Neuronal stem cell (in vitro differentiated cells): ENCODE measurements at regions not wholly inside any gene's neighbourhood (a gene's known extent, or its start where the extent isn't known, plus 50 kb on each side); places are given as distances from the start of the nearest gene placed in this dataset.
A peak's percentile ranks its signal among the peaks of the same experiment; 100 is the strongest.

ENCODE experiments used
- DNase-seq: peaks from one replicate; pipeline ENCODE4 v3.0.0-alpha.2; 2013; ENCODE audit warnings: low spot score
- H2AFZ ChIP-seq: one replicate; pipeline ENCODE4 v1.6.1; 2013; ENCODE audit warnings: mild to moderate bottlenecking, low read length, inconsistent platforms
- H2AK5ac ChIP-seq: 2 replicates; pipeline ENCODE4 v1.6.1; 2013; ENCODE audit warnings: low read depth, mild to moderate bottlenecking, inconsistent platforms, low read length, moderate library complexity, mixed read lengths
- H2BK120ac ChIP-seq: 2 replicates; pipeline ENCODE4 v1.6.1; 2013; ENCODE audit warnings: low read depth, mild to moderate bottlenecking, inconsistent platforms, low read length, moderate library complexity, mixed read lengths
- H2BK12ac ChIP-seq: one replicate; pipeline ENCODE4 v1.6.1; 2013; ENCODE audit warnings: low read length, inconsistent platforms
- H2BK15ac ChIP-seq: 2 replicates; pipeline ENCODE4 v1.6.1; 2013; ENCODE audit warnings: mild to moderate bottlenecking, low read length, inconsistent platforms, mixed read lengths
- H2BK5ac ChIP-seq: one replicate; pipeline ENCODE4 v1.6.1; 2013; ENCODE audit warnings: inconsistent platforms, mild to moderate bottlenecking, low read length, moderate library complexity
- H3K14ac ChIP-seq: one replicate; pipeline ENCODE4 v1.6.1; 2013; ENCODE audit warnings: low read length, inconsistent platforms
- H3K18ac ChIP-seq: 2 replicates; pipeline ENCODE4 v1.6.1; 2013; ENCODE audit warnings: low read length, inconsistent platforms
- H3K23ac ChIP-seq: 2 replicates; pipeline ENCODE4 v1.6.1; 2013; ENCODE audit warnings: low read depth, mild to moderate bottlenecking, mixed read lengths, low read length, inconsistent platforms; ENCODE audit not compliant: poor library complexity
- H3K27ac ChIP-seq: replicated peaks from 3 replicates; pipeline ENCODE4 v1.5.1; 2013; ENCODE audit warnings: low read length, inconsistent platforms
- H3K27me3 ChIP-seq, 3 experiments: 2 replicates each; pipeline ENCODE4 v1.6.1; 2013; ENCODE audit warnings: low read length in 3 of 3, mild to moderate bottlenecking in 2 of 3, inconsistent platforms in 1 of 3, low read depth in 1 of 3, mixed read lengths in 1 of 3, moderate library complexity in 1 of 3; ENCODE audit not compliant: control insufficient read depth in 3 of 3, insufficient read depth in 3 of 3
- H3K36me3 ChIP-seq, 2 donors: replicated peaks in 1 of 2; 2 replicates each; pipeline ENCODE4 v1.6.1; 2013; ENCODE audit warnings: low read length in 2 of 2; ENCODE audit not compliant: control insufficient read depth in 2 of 2, insufficient read depth in 2 of 2
- H3K4ac ChIP-seq: 2 replicates; pipeline ENCODE4 v1.6.1; 2013; ENCODE audit warnings: inconsistent platforms, mild to moderate bottlenecking, low read length, moderate library complexity
- H3K4me1 ChIP-seq, 2 donors: 1 replicate in 1 of 2; 2 replicates in 1 of 2; pipeline ENCODE4 v1.6.1; 2013; ENCODE audit warnings: low read length in 2 of 2, low read depth in 1 of 2; ENCODE audit not compliant: control insufficient read depth in 2 of 2, insufficient read depth in 1 of 2
- H3K4me2 ChIP-seq: one replicate; pipeline ENCODE4 v1.6.1; 2013; ENCODE audit warnings: mild to moderate bottlenecking, low read length, inconsistent platforms; ENCODE audit not compliant: insufficient read depth, poor library complexity, severe bottlenecking
- H3K4me3 ChIP-seq, 2 donors: 2 replicates each; pipeline ENCODE4 v1.5.1; 2013; ENCODE audit warnings: low read length in 2 of 2, mild to moderate bottlenecking in 2 of 2, inconsistent platforms in 1 of 2, moderate library complexity in 1 of 2
- H3K79me1 ChIP-seq: one replicate; pipeline ENCODE4 v1.6.1; 2013; ENCODE audit warnings: low read depth, mild to moderate bottlenecking, inconsistent platforms, low read length, moderate library complexity
- H3K9ac ChIP-seq: one replicate; pipeline ENCODE4 v1.6.1; 2013; ENCODE audit warnings: mild to moderate bottlenecking, low read depth, low read length, inconsistent platforms; ENCODE audit not compliant: poor library complexity
- H3K9me3 ChIP-seq, 2 donors: replicated peaks in 1 of 2; 2 replicates each; pipeline versions ENCODE3 to v1.6.1; 2013; ENCODE audit warnings: low read length in 2 of 2, mild to moderate bottlenecking in 2 of 2, inconsistent platforms in 1 of 2, low read depth in 1 of 2, mixed read lengths in 1 of 2, moderate library complexity in 1 of 2; ENCODE audit not compliant: control insufficient read depth in 2 of 2, insufficient read depth in 1 of 2
- H4K8ac ChIP-seq: one replicate; pipeline ENCODE4 v1.6.1; 2013; ENCODE audit warnings: low read depth, mild to moderate bottlenecking, inconsistent platforms, low read length, moderate library complexity
- H4K91ac ChIP-seq: one replicate; pipeline ENCODE4 v1.6.1; 2013; ENCODE audit warnings: low read length, low read depth, mild to moderate bottlenecking, inconsistent platforms; ENCODE audit not compliant: poor library complexity
- WGBS, 2 donors: extraction: QIAGEN DNeasy Blood & Tissue Kit; methylation state at CpG; one replicate each; pipeline ENCODE4 v1.1.7; 2013; ENCODE audit warnings: missing lambda C conversion rate in 2 of 2, mixed read lengths in 1 of 2; ENCODE audit not compliant: insufficient read length in 2 of 2, insufficient replicate concordance in 1 of 2; ENCODE audit errors: extremely low coverage in 2 of 2; 5-methylcytosine and 5-hydroxymethylcytosine counted together

GRCh38 chr9:105098370-105098769 is 146.1 kb upstream of the SLC44A1 start:
- H3K79me1 ChIP-seq, result no peaks in the 10 kb centered on the region
- H3K4me1 ChIP-seq, result no peaks in the 10 kb centered on the region
- H3K4me2 ChIP-seq, result no peak overlapping the region
- no peaks in the 10 kb centered on the region for H3K9me3 ChIP-seq
- H4K91ac ChIP-seq, result no peak overlapping the region
- H2BK15ac ChIP-seq, result no peak overlapping the region
- H3K18ac ChIP-seq, result no peak overlapping the region
- no peaks in the 10 kb centered on the region for H3K36me3 ChIP-seq
- no peak overlapping the region for H2BK12ac ChIP-seq
- H2BK5ac ChIP-seq, result no peak overlapping the region
- no peak overlapping the region for H3K4me3 ChIP-seq
- no peak for DNase-seq
- no peak overlapping the region for H2AFZ ChIP-seq
- no peaks in the 10 kb centered on the region for H3K27me3 ChIP-seq
- H3K14ac ChIP-seq, result no peak overlapping the region
- H3K23ac ChIP-seq, result no peak overlapping the region
- H2AK5ac ChIP-seq, result no peak overlapping the region
- no peak overlapping the region for H3K9ac ChIP-seq
- H3K27ac ChIP-seq, result no peak overlapping the region
- H2BK120ac ChIP-seq, result no peak overlapping the region
- H3K4ac ChIP-seq, result no peak overlapping the region
- no peak overlapping the region for H4K8ac ChIP-seq
- no CpG with 5 or more reads among the region's 2 CpGs for WGBS, 2 donors

DNA sequence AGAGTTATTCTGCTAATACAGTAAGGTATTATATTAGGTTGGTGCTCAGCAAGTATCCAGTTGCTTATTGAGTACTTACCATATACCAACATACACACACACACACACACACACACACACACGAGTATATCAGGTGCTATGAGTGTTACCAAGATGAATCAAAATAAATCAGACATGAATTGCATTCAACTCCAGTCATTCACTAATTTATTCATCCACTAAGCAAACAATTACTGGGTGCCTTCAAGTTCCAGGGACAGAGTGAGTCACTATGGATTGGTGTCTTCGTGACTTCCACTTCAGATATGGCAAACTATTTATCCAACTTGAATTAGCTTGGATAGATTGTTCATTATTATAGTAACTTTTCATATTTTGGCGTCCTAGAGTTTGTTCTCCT is 140.7 kb upstream of the SLC44A1 start:
- Histone ChIP-seq H2BK15ac (no peak overlapping the region), H3K9me3 (no peaks in the 10 kb centered on the region), H2AK5ac (no peak overlapping the region), H3K36me3 (no peaks in the 10 kb centered on the region), H2BK12ac (no peak overlapping the region), H2AFZ (no peak overlapping the region), H3K9ac (no peak overlapping the region), H3K18ac (no peak overlapping the region), H3K4me2 (no peak overlapping the region), H4K8ac (no peak overlapping the region), H3K4me1 (no peaks in the 10 kb centered on the region), H4K91ac (no peak overlapping the region), H3K27me3 (no peaks in the 10 kb centered on the region), H3K27ac (no peak overlapping the region), H2BK120ac (no peak overlapping the region), H2BK5ac (no peak overlapping the region), H3K79me1 (no peaks in the 10 kb centered on the region), H3K4me3 (no peak overlapping the region), H3K23ac (no peak overlapping the region), H3K14ac (no peak overlapping the region), H3K4ac (no peak overlapping the region)
- no peak for DNase-seq
- WGBS, 2 donors, result no CpG with 5 or more reads among the region's 3 CpGs

GRCh38 chr9:105114318-105114717 is 130.1 kb upstream of the SLC44A1 start:
- Histone ChIP-seq H3K4me3 (no peak overlapping the region), H3K9me3 (no peaks in the 10 kb centered on the region), H2BK15ac (no peak overlapping the region), H2AFZ (no peak overlapping the region), H3K27me3 (no peaks in the 10 kb centered on the region), H3K4me2 (no peak overlapping the region), H3K4me1 (peaks cover 10 to 16% of the 10 kb centered on the region in 2 donors), H3K79me1 (no peaks in the 10 kb centered on the region), H2BK120ac (no peak overlapping the region), H4K91ac (no peak overlapping the region), H3K36me3 (no peaks in the 10 kb centered on the region), H3K27ac (no peak overlapping the region), H3K9ac (peak overlapping the region; percentile 32), H3K18ac (no peak overlapping the region), H3K4ac (no peak overlapping the region), H3K23ac (no peak overlapping the region), H2AK5ac (no peak overlapping the region), H3K14ac (no peak overlapping the region), H4K8ac (no peak overlapping the region), H2BK12ac (no peak overlapping the region), H2BK5ac (no peak overlapping the region)
- WGBS, 2 donors, result no CpG with 5 or more reads among the region's 5 CpGs
- DNase-seq, result no peak

DNA sequence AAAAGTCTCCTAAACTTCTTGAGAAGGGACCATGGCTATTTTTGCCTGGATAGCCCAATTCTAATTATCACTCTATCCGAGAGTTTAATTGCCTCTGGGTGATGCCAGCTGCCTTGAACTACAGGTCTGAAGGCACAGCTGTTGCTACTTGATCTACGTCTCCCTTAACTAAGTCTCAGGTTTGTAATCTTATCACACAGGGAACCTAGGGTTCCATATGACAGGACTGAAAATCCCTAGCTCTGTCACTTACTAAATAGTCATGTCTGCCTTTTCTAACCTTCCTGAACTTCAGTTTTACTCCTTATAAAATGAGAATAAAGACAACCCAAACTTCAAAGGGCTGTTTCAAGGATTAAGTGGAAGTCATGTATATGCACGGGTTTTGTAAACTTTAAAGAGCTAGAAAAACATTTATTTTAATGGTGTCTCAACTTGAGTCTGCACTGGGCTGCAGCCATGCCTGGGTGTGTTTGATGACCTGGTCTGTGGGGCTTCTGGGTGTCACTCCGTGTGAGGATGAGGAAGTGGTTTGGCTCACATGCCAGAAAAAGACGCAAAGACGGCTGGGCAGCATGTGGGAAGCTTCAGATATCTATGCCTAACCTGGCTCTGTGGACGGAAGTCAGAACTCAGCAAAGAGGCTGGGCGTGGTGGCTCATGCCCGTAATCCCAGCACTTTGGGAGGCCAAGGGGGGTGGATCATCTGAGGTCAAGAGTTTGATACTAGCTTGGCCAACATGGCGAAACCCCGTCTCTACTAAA is 129.3 kb upstream of the SLC44A1 start:
- no peak overlapping the region for H3K23ac ChIP-seq
- H2BK12ac ChIP-seq, result no peak overlapping the region
- H2AK5ac ChIP-seq, result no peak overlapping the region
- no peaks in the 10 kb centered on the region for H3K27me3 ChIP-seq
- no peak overlapping the region for H2AFZ ChIP-seq
- H3K18ac ChIP-seq, result no peak overlapping the region
- H3K4me3 ChIP-seq, result no peak overlapping the region
- WGBS, 2 donors, result no CpG with 5 or more reads among the region's 11 CpGs
- no peak overlapping the region for H4K8ac ChIP-seq
- H3K14ac ChIP-seq, result no peak overlapping the region
- no peak overlapping the region for H3K4me2 ChIP-seq
- no peak overlapping the region for H2BK5ac ChIP-seq
- no peak for DNase-seq
- no peak overlapping the region for H3K9ac ChIP-seq
- no peak overlapping the region for H2BK15ac ChIP-seq
- H3K36me3 ChIP-seq, result no peaks in the 10 kb centered on the region
- no peaks in the 10 kb centered on the region for H3K9me3 ChIP-seq
- peaks cover 10 to 16% of the 10 kb centered on the region in 2 donors for H3K4me1 ChIP-seq
- H3K27ac ChIP-seq, result no peak overlapping the region
- no peak overlapping the region for H3K4ac ChIP-seq
- no peak overlapping the region for H4K91ac ChIP-seq
- H2BK120ac ChIP-seq, result no peak overlapping the region
- no peaks in the 10 kb centered on the region for H3K79me1 ChIP-seq
